Esophagus muscularis mucosa (tissue), 4 donors: ENCODE measurements at regions not wholly inside any gene's neighbourhood (a gene's known extent, or its start where the extent isn't known, plus 50 kb on each side); places are given as distances from the start of the nearest gene placed in this dataset.

Source experiments
- CTCF ChIP-seq, 3 experiments: fragments of 200-600 bp in 2 of 3; fragments of 450-650 bp in 1 of 3; sonication (generic) in 2 of 3; IDR thresholded peaks; one replicate each; pipeline ENCODE4 v1.5.1; 2017 to 2019; ENCODE audit warnings: antibody characterized with exemption in 3 of 3, mild to moderate bottlenecking in 2 of 3, moderate library complexity in 1 of 3
- EP300 ChIP-seq: sonication (generic); formaldehyde crosslinking; IDR thresholded peaks from one replicate; pipeline ENCODE4 v1.6.1; 2017; ENCODE audit warnings: antibody characterized with exemption
- POLR2A ChIP-seq: fragments of 450-650 bp; IDR thresholded peaks from one replicate; pipeline ENCODE4 v1.6.1; 2017; ENCODE audit warnings: antibody characterized with exemption, moderate library complexity, mild to moderate bottlenecking, low read depth
- POLR2AphosphoS5 ChIP-seq, 2 donors: sonication (generic); formaldehyde crosslinking; IDR thresholded peaks; one replicate each; pipeline ENCODE4 v1.6.1; 2017; ENCODE audit warnings: antibody characterized with exemption in 2 of 2

- no peak for TF ChIP-seq CTCF (IDR thresholded peaks at IDR 0.05)
- TF ChIP-seq EP300: no peak
- TF ChIP-seq POLR2A: no peak
- no peak for TF ChIP-seq POLR2AphosphoS5 (IDR thresholded peaks at IDR 0.05)
Measured at GRCh38 chr17:72497915-72498314, 377.1 kb downstream of the SOX9 start.
